ENCODE measurements at regions not wholly inside any gene's neighbourhood (a gene's known extent, or its start where the extent isn't known, plus 50 kb on each side); places are given as distances from the start of the nearest gene placed in this dataset.

- TF ChIP-seq, protein P1, sequence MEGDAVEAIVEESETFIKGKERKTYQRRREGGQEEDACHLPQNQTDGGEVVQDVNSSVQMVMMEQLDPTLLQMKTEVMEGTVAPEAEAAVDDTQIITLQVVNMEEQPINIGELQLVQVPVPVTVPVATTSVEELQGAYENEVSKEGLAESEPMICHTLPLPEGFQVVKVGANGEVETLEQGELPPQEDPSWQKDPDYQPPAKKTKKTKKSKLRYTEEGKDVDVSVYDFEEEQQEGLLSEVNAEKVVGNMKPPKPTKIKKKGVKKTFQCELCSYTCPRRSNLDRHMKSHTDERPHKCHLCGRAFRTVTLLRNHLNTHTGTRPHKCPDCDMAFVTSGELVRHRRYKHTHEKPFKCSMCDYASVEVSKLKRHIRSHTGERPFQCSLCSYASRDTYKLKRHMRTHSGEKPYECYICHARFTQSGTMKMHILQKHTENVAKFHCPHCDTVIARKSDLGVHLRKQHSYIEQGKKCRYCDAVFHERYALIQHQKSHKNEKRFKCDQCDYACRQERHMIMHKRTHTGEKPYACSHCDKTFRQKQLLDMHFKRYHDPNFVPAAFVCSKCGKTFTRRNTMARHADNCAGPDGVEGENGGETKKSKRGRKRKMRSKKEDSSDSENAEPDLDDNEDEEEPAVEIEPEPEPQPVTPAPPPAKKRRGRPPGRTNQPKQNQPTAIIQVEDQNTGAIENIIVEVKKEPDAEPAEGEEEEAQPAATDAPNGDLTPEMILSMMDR (IDR thresholded peaks at IDR 0.05): no peak
- TF ChIP-seq POLR2A (IDR thresholded peaks at IDR 0.05): no peak
These were observed 173.4 kb upstream of the EXOC2 start for GRCh38 chr6:866316-866715.

Data from esophagus squamous epithelium (tissue), 4 donors.